IMR-90 (cell line): ENCODE measurements at regions not wholly inside any gene's neighbourhood (a gene's known extent, or its start where the extent isn't known, plus 50 kb on each side); places are given as distances from the start of the nearest gene placed in this dataset.

Experiments used
- ATAC-seq: fragments of 200-7000 bp; cut with Tn5 transposase; 2 replicates; pipeline ENCODE4 v1.9.1; 2020; ENCODE audit warnings: low read depth, mild to moderate bottlenecking, moderate library complexity
- BruUV-seq: library from RNA; stranded (reverse); fragments of 400-500 nt; replicated peaks from 2 replicates; lab custom pipeline; 2021; lab: Mats Ljungman, UMichigan
- CTCF ChIA-PET: fragments of 300-600 bp; formaldehyde crosslinking; extraction: SDS; loops from one replicate; lab custom pipeline; 2021; ENCODE audit warnings: antibody characterized with exemption; lab: Yijun Ruan, JAX
- POLR2A ChIA-PET: fragments of 300-600 bp; sonication (Branson Sonifier 250); formaldehyde crosslinking; loops from one replicate; lab custom pipeline; 2022; ENCODE audit warnings: antibody characterized with exemption; ENCODE audit not compliant: unreplicated experiment; lab: Charles Lee
- DNase-seq: peaks from one replicate; pipeline ENCODE4 v3.0.0; 2013
- H2AFZ ChIP-seq: replicated peaks from 2 replicates; pipeline ENCODE3; 2013; ENCODE audit warnings: low read length, mild to moderate bottlenecking; ENCODE audit not compliant: poor library complexity
- H2AK5ac ChIP-seq: 2 replicates; pipeline ENCODE4 v1.6.1; 2013; ENCODE audit warnings: low read depth, low read length, inconsistent platforms
- H2AK9ac ChIP-seq: replicated peaks from 2 replicates; pipeline ENCODE3; 2013; ENCODE audit warnings: mild to moderate bottlenecking, low read depth, low read length, moderate library complexity; ENCODE audit not compliant: poor library complexity
- H2BK120ac ChIP-seq: 2 replicates; pipeline ENCODE4 v1.6.1; 2013; ENCODE audit warnings: low read depth, low read length, inconsistent platforms
- H2BK15ac ChIP-seq: 3 replicates; pipeline ENCODE4 v1.6.1; 2013; ENCODE audit warnings: low read depth, low read length, inconsistent platforms
- H2BK20ac ChIP-seq: 2 replicates; pipeline ENCODE4 v1.6.1; 2013; ENCODE audit warnings: low read depth, mild to moderate bottlenecking, inconsistent platforms, low read length, moderate library complexity
- H2BK5ac ChIP-seq: 2 replicates; pipeline ENCODE4 v1.6.1; 2013; ENCODE audit warnings: mild to moderate bottlenecking, low read depth, low read length, inconsistent platforms; ENCODE audit not compliant: poor library complexity, severe bottlenecking
- H3K14ac ChIP-seq: replicated peaks from 2 replicates; pipeline ENCODE4 v1.6.1; 2013; ENCODE audit warnings: low read depth, low read length, inconsistent platforms
- H3K18ac ChIP-seq: 2 replicates; pipeline ENCODE4 v1.6.1; 2013; ENCODE audit warnings: low read depth, low read length, control low read depth
- H3K23ac ChIP-seq: 2 replicates; pipeline ENCODE4 v1.6.1; 2013; ENCODE audit warnings: low read depth, low read length, inconsistent platforms
- H3K27ac ChIP-seq: 2 replicates; pipeline ENCODE4 v1.5.1; 2013; ENCODE audit warnings: mild to moderate bottlenecking, control low read depth, low read length; ENCODE audit not compliant: insufficient read depth
- H3K27me3 ChIP-seq: 2 replicates; pipeline ENCODE4 v1.6.1; 2013; ENCODE audit warnings: low read length; ENCODE audit not compliant: control insufficient read depth, insufficient read depth
- H3K36me3 ChIP-seq: 2 replicates; pipeline ENCODE4 v1.6.1; 2013; ENCODE audit warnings: low read length, mixed read lengths; ENCODE audit not compliant: control insufficient read depth, insufficient read depth
- H3K4ac ChIP-seq: 2 replicates; pipeline ENCODE4 v1.6.1; 2013; ENCODE audit warnings: low read depth, low read length, inconsistent platforms
- H3K4me1 ChIP-seq: 2 replicates; pipeline ENCODE4 v1.6.1; 2013; ENCODE audit warnings: low read length, mixed read lengths; ENCODE audit not compliant: control insufficient read depth, insufficient read depth
- H3K4me2 ChIP-seq: 2 replicates; pipeline ENCODE4 v1.6.1; 2013; ENCODE audit warnings: low read depth, mild to moderate bottlenecking, control low read depth, low read length, moderate library complexity
- H3K4me3 ChIP-seq: 2 replicates; pipeline ENCODE4 v1.5.1; 2013; ENCODE audit warnings: low read depth, mild to moderate bottlenecking, control low read depth, low read length, moderate library complexity; ENCODE audit not compliant: insufficient read depth
- H3K56ac ChIP-seq: 2 replicates; pipeline ENCODE4 v1.6.1; 2013; ENCODE audit warnings: low read length, inconsistent platforms; ENCODE audit not compliant: insufficient read depth; ENCODE audit errors: extremely low read depth
- H3K79me1 ChIP-seq, 2 experiments: 2 replicates each; pipeline ENCODE4 v1.6.1; 2013; ENCODE audit warnings: low read length in 2 of 2, inconsistent platforms in 1 of 2, low read depth in 1 of 2
- H3K9ac ChIP-seq: 2 replicates; pipeline ENCODE4 v1.6.1; 2013; ENCODE audit warnings: low read depth, low read length, control low read depth
- H3K9me1 ChIP-seq: 2 replicates; pipeline ENCODE4 v1.6.1; 2013; ENCODE audit warnings: low read length, inconsistent platforms; ENCODE audit not compliant: insufficient read depth
- H3K9me3 ChIP-seq: 2 replicates; pipeline ENCODE4 v1.6.1; 2013; ENCODE audit warnings: low read length; ENCODE audit not compliant: control insufficient read depth, insufficient read depth
- H4K20me1 ChIP-seq: 2 replicates; pipeline ENCODE4 v1.6.1; 2013; ENCODE audit warnings: low read length, inconsistent platforms; ENCODE audit not compliant: insufficient read depth
- H4K5ac ChIP-seq: 2 replicates; pipeline ENCODE4 v1.6.1; 2013; ENCODE audit warnings: mild to moderate bottlenecking, low read depth, low read length, control low read depth
- H4K8ac ChIP-seq, 2 experiments: 2 replicates each; pipeline ENCODE4 v1.6.1; 2013; ENCODE audit warnings: low read depth in 2 of 2, low read length in 2 of 2, control low read depth in 1 of 2, inconsistent platforms in 1 of 2
- H4K91ac ChIP-seq: 2 replicates; pipeline ENCODE4 v1.6.1; 2013; ENCODE audit warnings: low read depth, low read length, inconsistent platforms; ENCODE audit not compliant: insufficient read depth
- RCOR1 ChIP-seq: IDR thresholded peaks from 2 replicates; pipeline ENCODE4 v1.6.1; 2012; ENCODE audit warnings: mild to moderate bottlenecking, low read length, improper control_type of control experiment; ENCODE audit not compliant: insufficient replicate concordance
- WGBS, 2 experiments: methylation state at CpG; one replicate each; pipeline versions ENCODE4 v1.1.5 to v1.1.7; 2013; ENCODE audit warnings: missing lambda C conversion rate in 2 of 2; ENCODE audit not compliant: insufficient read length in 1 of 2; ENCODE audit errors: extremely low coverage in 2 of 2; 5-methylcytosine and 5-hydroxymethylcytosine counted together
- dilution Hi-C: fragments of 300-500 bp; cut with HindIII; formaldehyde crosslinking; loops from one replicate; pipeline ENCODE4 v1.14.3; 2018; ENCODE audit warnings: low sequenced_read_pairs; ENCODE audit not compliant: unreplicated experiment
- in situ Hi-C: fragments of 300-500 bp; cut with MboI; formaldehyde crosslinking; loops from 3 replicates; pipeline ENCODE4 v1.14.3; 2019; ENCODE audit warnings: low sequenced_read_pairs, inconsistent platforms, mixed read lengths
- intact Hi-C: fragments of 100-400 bp; cut with micrococcal nuclease; formaldehyde crosslinking; loops from 2 replicates; pipeline ENCODE4 v1.10.0; 2022
- TF ChIP-seq, protein P1 (sequence below): fragments of 150-350 bp; IDR thresholded peaks from 2 replicates; pipeline ENCODE4 v1.6.1; 2016; ENCODE audit warnings: low read depth, mild to moderate bottlenecking, low read length, moderate library complexity, borderline replicate concordance

DNA sequence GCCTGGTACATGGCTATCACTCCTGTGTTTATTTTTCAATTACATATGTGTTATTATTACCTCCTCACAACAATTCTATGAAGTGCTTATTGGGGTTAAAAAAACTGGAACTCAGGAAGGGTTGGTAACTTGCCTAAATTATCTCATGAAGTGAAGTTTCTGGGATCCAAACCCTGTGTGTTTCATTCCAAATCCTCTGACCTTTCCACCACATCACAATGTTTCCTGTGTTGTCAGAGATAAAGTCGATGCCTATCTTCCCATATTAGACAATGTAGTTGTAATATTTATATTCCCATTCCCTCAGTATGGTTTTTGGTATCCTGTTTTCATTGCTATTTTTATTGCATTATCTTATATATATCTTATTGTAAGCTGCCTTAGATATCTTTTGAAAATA lies 269.1 kb upstream of the CFAP20DC start:
- dilution Hi-C loops = no loop called here

More for the DNA sequence above, 269.1 kb upstream of the CFAP20DC start:
- Histone ChIP-seq H2BK15ac (no peak overlapping the region), H3K9me1 (no peaks in the 10 kb centered on the region), H3K4ac (no peak overlapping the region), H2AK9ac (no peak overlapping the region), H4K91ac (no peak overlapping the region), H2AK5ac (no peak overlapping the region), H3K9ac (no peak overlapping the region), H3K23ac (no peak overlapping the region), H3K18ac (no peak overlapping the region), H3K4me2 (no peak overlapping the region), H4K8ac (no peak overlapping the region), H3K36me3 (no peaks in the 10 kb centered on the region), H3K56ac (no peak overlapping the region), H3K9me3 (no peaks in the 10 kb centered on the region), H3K79me1 (no peaks in the 10 kb centered on the region), H4K5ac (no peak overlapping the region), H4K20me1 (no peaks in the 10 kb centered on the region), H2BK5ac (no peak overlapping the region), H3K4me1 (no peaks in the 10 kb centered on the region), H3K14ac (no peak overlapping the region), H3K27me3 (no peaks in the 10 kb centered on the region), H2BK20ac (no peak overlapping the region), H3K4me3 (no peak overlapping the region), H3K27ac (no peak overlapping the region), H2BK120ac (no peak overlapping the region), H2AFZ (no peak overlapping the region)
- in situ Hi-C loops = no loop called here
- ATAC-seq (no peak), DNase-seq (no peak)
- BruUV-seq = no TSS peak
- intact Hi-C loops = no loop called here
- WGBS, 2 experiments = no CpG with 5 or more reads among the region's 1 CpG
- ChIA-PET POLR2A (no interaction called here), CTCF (no interaction called here)
- no peak for TF ChIP-seq RCOR1
- TF ChIP-seq, protein P1, sequence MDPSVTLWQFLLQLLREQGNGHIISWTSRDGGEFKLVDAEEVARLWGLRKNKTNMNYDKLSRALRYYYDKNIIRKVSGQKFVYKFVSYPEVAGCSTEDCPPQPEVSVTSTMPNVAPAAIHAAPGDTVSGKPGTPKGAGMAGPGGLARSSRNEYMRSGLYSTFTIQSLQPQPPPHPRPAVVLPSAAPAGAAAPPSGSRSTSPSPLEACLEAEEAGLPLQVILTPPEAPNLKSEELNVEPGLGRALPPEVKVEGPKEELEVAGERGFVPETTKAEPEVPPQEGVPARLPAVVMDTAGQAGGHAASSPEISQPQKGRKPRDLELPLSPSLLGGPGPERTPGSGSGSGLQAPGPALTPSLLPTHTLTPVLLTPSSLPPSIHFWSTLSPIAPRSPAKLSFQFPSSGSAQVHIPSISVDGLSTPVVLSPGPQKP = no peak
